Subcutaneous abdominal adipose tissue (tissue), 5 donors: ENCODE measurements at regions not wholly inside any gene's neighbourhood (a gene's known extent, or its start where the extent isn't known, plus 50 kb on each side); places are given as distances from the start of the nearest gene placed in this dataset.

Experiments
- H3K27ac ChIP-seq: one replicate; pipeline ENCODE4 v1.7.0; 2013; ENCODE audit warnings: low read depth, mild to moderate bottlenecking, inconsistent platforms, low read length, moderate library complexity
- H3K27me3 ChIP-seq, 5 donors: one replicate each; pipeline ENCODE4 v1.7.0; 2013; ENCODE audit warnings: low read length in 5 of 5, inconsistent platforms in 1 of 5; ENCODE audit not compliant: control insufficient read depth in 5 of 5, insufficient read depth in 4 of 5
- H3K36me3 ChIP-seq, 5 donors: one replicate each; pipeline ENCODE4 v1.7.0; 2013; ENCODE audit warnings: low read length in 5 of 5; ENCODE audit not compliant: control insufficient read depth in 5 of 5, insufficient read depth in 5 of 5
- H3K4me1 ChIP-seq, 5 donors: one replicate each; pipeline ENCODE4 v1.7.0; 2013; ENCODE audit warnings: low read length in 5 of 5, mild to moderate bottlenecking in 3 of 5, moderate library complexity in 1 of 5; ENCODE audit not compliant: control insufficient read depth in 5 of 5, insufficient read depth in 5 of 5
- H3K4me3 ChIP-seq, 5 donors: one replicate each; pipeline ENCODE4 v1.7.0; 2013; ENCODE audit warnings: low read length in 5 of 5, low read depth in 1 of 5
- H3K9ac ChIP-seq, 5 donors: one replicate each; pipeline ENCODE4 v1.7.0; 2013; ENCODE audit warnings: low read length in 5 of 5, mild to moderate bottlenecking in 4 of 5, moderate library complexity in 3 of 5
- H3K9me3 ChIP-seq, 5 donors: one replicate each; pipeline ENCODE4 v1.7.0; 2013; ENCODE audit warnings: low read length in 5 of 5; ENCODE audit not compliant: control insufficient read depth in 5 of 5
- donor health status: healthy.
- donor health status: healthy.
- donor health status: healthy.
- donor health status: healthy.
- donor health status: healthy.

DNA sequence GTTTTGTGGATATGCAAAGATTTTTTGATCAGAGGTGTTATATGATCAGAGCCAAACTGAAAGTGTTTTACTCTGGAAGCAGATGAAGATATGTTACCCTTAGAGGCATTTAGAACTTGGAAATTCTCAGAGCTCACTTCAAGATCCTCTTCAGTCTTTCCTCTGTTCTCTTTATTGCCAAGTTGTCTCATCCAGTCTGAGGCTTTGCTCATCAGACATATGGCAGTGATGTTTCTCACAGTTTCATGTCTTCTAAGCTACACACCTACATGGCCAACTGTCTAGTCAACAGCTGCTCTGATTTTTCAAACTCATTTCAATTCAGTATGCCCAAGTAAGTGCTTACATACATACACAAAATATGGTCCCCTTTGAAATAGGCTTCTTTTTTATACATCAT lies 1504.3 kb upstream of the PIK3C3 start:
- Histone ChIP-seq H3K4me1 (no peaks in the 10 kb centered on the region), H3K36me3 (no peaks in the 10 kb centered on the region), H3K9ac (no peak overlapping the region), H3K27me3 (no peaks in the 10 kb centered on the region), H3K4me3 (no peak overlapping the region), H3K9me3 (no peaks in the 10 kb centered on the region), H3K27ac (no peak overlapping the region)

DNA sequence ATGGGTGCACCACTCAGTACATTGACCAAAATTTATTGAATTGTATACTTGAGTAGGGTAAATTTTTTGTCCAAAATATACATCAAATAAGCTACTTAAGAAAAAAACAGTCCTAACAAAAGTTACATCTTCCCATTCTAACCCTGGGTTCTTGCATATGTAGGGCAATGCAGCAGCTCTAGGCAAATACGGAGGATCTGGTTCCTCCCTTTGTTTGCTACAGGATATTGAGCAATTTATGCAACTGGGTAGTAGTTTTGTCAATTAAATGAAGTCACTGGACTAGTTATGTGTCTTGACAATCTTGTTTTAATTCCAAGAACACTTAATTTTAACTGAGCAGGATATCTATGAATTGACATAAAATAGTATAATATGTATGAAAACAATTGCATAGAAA lies 1507.2 kb upstream of the PIK3C3 start:
- Histone ChIP-seq H3K9me3 (no peaks in the 10 kb centered on the region), H3K27me3 (no peaks in the 10 kb centered on the region), H3K36me3 (no peaks in the 10 kb centered on the region), H3K27ac (no peak overlapping the region), H3K4me1 (no peaks in the 10 kb centered on the region), H3K9ac (no peak overlapping the region), H3K4me3 (no peak overlapping the region)

DNA sequence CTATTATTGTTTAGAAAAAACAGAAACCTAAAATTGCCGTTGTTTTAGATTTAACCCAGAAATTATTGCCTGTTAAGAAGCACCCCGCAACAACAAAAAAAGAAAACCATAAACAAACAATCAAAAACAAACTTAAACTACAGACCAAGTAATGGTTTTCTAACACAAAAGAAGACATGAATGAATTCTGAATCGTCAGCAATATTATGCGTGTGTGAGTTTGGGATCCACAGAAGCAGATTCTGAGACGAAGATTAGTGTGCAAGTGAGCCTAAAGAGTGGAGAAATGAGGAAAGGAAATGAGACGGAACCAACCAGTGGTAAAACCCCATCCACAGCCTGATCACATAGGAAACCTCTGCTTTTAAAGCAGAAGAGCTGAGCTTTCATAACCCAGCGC lies 1514.9 kb upstream of the PIK3C3 start:
- Histone ChIP-seq H3K4me1 (no peaks in the 10 kb centered on the region), H3K27me3 (no peaks in the 10 kb centered on the region), H3K27ac (no peak overlapping the region), H3K36me3 (no peaks in the 10 kb centered on the region), H3K9ac (no peak overlapping the region), H3K4me3 (no peak overlapping the region), H3K9me3 (peaks cover 0 to 4% (median 0%) of the 10 kb centered on the region in 5 donors)

DNA sequence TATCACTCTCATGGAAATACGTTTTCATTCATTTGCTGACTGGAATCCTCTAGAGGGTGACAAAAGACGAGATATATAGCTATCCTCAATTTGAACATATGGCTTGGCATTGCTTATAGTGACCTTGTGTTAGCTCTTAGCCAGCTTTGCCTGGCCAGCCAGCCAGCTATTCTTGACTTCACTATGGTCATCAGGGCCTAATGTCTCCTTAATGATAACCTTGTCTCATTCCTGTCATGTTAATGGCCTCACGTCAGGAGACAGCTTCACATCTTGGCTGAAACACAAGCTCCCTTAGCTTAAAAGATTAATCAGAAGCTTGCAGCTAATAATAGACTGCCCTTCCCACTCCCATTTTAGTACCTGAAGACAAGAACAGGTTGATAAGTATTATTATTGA lies 1517.5 kb upstream of the PIK3C3 start:
- H3K4me1 ChIP-seq = no peaks in the 10 kb centered on the region
- peaks cover 0 to 4% (median 0%) of the 10 kb centered on the region in 5 donors for H3K9me3 ChIP-seq
- H3K36me3 ChIP-seq = no peaks in the 10 kb centered on the region
- H3K4me3 ChIP-seq = no peak overlapping the region
- no peaks in the 10 kb centered on the region for H3K27me3 ChIP-seq
- no peak overlapping the region for H3K9ac ChIP-seq
- H3K27ac ChIP-seq = no peak overlapping the region

DNA sequence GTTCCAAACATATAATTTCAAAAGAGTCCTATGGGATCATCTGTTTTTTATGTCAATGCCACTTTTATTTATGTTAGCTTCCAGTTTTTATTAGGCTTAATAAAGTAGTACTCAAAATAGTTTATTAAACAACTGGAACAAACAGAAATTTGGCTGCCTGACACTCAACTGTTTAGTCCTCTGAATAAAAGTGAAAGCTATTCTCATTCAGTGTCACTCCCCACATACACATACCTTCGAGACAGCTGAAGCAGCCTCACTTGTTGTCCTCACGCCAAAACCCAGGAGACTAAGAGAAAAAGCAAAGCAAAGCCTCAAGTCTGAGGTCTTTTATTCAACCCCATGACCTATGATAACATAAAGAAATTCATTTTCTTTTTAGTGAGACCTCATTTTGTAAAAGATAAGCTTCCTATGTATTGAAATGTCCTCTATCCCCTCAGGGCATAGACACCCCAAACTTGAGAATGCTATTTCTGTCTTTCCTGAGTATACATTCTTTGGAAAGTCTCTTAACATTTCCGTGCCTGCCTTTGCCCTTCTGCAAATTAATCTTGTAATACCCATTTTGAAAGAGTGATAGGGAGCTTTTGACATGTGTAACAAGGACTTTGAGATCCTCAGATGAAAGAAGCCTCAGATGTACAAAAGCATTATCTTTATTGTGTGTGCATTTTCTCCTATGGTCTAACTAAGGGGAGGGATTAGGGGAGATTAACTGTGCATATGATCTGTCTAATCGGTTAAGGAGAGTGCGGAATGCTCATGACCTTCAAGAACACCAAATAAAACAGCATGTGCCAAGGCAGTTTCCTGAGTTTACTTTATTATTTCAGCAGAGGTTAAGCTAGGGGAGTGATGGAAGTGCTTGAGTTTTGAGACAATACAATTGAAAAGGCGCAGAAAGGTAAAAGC lies 1523.7 kb upstream of the PIK3C3 start:
- Histone ChIP-seq H3K4me3 (no peak overlapping the region), H3K9me3 (no peaks in the 10 kb centered on the region), H3K36me3 (no peaks in the 10 kb centered on the region), H3K27me3 (no peaks in the 10 kb centered on the region), H3K9ac (no peak overlapping the region), H3K4me1 (no peaks in the 10 kb centered on the region), H3K27ac (no peak overlapping the region)

DNA sequence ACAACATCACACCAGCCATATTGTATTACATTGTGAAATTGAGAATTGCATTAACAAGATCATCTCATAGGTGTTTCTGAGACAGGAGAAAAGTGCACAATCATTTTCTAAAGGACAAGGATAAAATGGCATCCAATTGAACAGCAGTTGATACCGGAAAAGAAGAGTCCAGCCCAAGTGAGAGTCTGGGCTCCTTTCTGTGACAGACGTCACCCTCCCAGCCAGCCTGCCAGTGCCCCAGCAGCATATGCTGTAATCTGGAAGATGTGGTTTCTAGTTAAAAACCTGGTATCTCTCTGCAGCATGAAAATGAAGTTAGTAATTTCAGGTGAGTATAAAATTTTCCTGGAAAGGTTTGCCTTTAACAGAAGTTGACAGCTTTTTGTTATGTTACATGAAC lies 1531.7 kb upstream of the PIK3C3 start:
- Histone ChIP-seq H3K27ac (no peak overlapping the region), H3K9me3 (no peaks in the 10 kb centered on the region), H3K4me1 (no peaks in the 10 kb centered on the region), H3K4me3 (no peak overlapping the region), H3K36me3 (no peaks in the 10 kb centered on the region), H3K9ac (no peak overlapping the region), H3K27me3 (no peaks in the 10 kb centered on the region)

DNA sequence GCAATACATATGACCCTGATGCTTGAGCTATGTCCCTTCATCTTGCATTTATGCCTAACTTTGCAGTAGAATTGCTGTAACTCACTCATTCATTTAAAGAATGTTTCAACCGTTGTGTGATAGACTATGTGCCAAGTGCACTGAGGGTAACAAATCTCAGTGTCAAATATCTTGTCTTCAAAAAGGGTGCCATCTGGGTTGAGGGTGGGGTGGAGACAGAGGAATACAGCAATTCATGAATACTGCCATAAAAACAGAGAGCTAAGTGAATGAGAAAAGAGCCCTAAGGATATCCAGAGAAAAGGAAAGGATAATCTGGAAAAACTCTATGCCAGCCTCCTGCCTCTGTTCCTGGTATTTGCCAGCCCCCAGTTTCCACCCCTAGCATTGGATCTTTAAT lies 1534.4 kb upstream of the PIK3C3 start:
- Histone ChIP-seq H3K4me3 (no peak overlapping the region), H3K27me3 (no peaks in the 10 kb centered on the region), H3K9ac (no peak overlapping the region), H3K4me1 (no peaks in the 10 kb centered on the region), H3K9me3 (no peaks in the 10 kb centered on the region), H3K27ac (no peak overlapping the region), H3K36me3 (no peaks in the 10 kb centered on the region)

DNA sequence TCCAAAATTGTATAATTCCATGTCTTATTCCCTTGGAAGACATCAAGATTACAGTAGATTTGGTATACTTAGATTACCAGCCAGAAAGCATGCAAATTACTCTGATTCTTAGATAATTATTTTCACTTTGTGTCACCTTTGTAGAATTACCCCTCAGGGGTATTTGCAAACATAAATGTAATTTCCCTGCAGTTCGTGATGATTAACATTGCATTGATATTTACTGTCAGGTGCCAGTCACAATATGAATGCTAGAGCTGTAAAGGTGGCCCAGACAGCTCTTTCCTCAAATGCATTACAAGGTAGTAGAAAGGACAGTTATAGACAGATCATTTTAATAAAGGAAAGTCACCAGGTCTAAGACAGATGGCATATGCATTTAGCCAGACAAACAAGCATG lies 1537.5 kb upstream of the PIK3C3 start:
- no peak overlapping the region for H3K4me3 ChIP-seq
- H3K36me3 ChIP-seq = no peaks in the 10 kb centered on the region
- no peaks in the 10 kb centered on the region for H3K4me1 ChIP-seq
- H3K27me3 ChIP-seq = no peaks in the 10 kb centered on the region
- H3K9me3 ChIP-seq = no peaks in the 10 kb centered on the region
- H3K27ac ChIP-seq = no peak overlapping the region
- H3K9ac ChIP-seq = no peak overlapping the region

DNA sequence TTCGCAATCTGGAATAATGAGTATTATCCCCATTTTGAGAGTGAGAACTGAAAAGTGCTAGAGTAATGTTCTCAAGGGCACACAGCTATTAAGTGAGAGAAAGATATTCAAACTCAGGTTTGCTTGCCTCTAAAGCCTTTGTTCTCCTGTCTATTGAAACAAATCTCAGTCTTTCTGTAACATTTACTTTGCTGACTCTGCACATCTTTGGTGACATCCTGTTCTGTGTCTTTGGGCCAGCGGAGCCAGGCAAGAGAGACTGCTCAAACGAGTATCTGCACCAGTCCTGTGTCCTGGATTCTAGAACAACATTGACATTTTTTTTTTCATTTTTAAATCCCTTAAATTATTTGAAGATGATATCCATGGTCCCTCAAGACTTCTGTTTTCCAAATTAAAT lies 1539.2 kb upstream of the PIK3C3 start:
- Histone ChIP-seq H3K4me1 (no peaks in the 10 kb centered on the region), H3K9ac (no peak overlapping the region), H3K9me3 (no peaks in the 10 kb centered on the region), H3K4me3 (no peak overlapping the region), H3K36me3 (no peaks in the 10 kb centered on the region), H3K27me3 (no peaks in the 10 kb centered on the region), H3K27ac (no peak overlapping the region)

DNA sequence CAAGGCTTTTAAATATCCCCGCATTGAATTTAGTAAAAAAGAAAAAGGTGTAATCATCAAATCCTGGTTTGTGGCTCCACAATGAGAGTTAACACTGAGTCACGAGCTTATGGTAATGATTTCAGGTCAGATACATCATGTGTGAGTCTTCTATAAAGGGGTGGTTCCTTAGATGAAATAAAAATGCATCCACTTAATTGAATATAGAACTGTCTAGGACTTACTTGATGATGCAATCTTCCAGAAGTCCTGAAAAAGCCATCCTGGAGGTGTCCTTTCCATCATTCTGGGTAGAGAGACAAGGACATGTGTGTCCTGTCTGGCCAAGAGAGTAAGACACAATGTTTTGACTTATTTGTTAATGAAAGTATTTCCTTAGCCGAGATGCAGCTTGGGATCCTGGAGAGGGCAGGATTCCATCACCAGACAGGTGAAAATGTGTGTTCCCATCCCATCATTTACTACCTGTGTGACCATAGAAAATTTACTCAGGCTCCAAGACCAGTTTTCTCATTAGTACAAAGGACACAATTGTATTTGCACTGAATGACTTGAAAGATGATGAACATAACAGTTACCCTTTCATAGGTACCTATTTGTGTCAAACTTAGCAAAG lies 1539.8 kb upstream of the PIK3C3 start:
- H3K9ac ChIP-seq = no peak overlapping the region
- no peak overlapping the region for H3K4me3 ChIP-seq
- H3K27me3 ChIP-seq = no peaks in the 10 kb centered on the region
- no peaks in the 10 kb centered on the region for H3K4me1 ChIP-seq
- H3K9me3 ChIP-seq = no peaks in the 10 kb centered on the region
- H3K27ac ChIP-seq = no peak overlapping the region
- no peaks in the 10 kb centered on the region for H3K36me3 ChIP-seq
